ENCODE measurements at regions not wholly inside any gene's neighbourhood (a gene's known extent, or its start where the extent isn't known, plus 50 kb on each side); places are given as distances from the start of the nearest gene placed in this dataset.

DNA sequence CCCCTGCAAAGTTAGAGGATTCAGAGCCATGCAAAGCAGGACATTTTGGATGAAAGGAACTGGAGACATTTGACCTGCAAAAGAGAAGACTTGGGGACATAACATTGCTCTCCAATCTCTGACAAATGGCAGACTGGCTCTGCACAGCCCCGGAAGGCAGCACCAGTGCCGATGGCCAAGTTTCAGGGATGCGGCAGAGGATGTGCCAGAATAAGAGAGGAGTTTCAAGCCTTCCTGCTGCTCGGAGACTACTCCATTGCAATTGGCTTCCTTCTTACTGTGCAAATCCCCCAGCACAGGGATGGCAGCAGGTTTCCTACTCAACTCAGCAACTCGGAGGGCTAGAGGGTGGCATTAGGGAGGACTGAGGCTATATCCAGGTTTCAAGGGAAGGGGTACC lies 268.8 kb upstream of the ZMIZ1 start:
- ChIA-PET POLR2A (no interaction called here), CTCF (no interaction called here)
- TF ChIP-seq, protein P1, sequence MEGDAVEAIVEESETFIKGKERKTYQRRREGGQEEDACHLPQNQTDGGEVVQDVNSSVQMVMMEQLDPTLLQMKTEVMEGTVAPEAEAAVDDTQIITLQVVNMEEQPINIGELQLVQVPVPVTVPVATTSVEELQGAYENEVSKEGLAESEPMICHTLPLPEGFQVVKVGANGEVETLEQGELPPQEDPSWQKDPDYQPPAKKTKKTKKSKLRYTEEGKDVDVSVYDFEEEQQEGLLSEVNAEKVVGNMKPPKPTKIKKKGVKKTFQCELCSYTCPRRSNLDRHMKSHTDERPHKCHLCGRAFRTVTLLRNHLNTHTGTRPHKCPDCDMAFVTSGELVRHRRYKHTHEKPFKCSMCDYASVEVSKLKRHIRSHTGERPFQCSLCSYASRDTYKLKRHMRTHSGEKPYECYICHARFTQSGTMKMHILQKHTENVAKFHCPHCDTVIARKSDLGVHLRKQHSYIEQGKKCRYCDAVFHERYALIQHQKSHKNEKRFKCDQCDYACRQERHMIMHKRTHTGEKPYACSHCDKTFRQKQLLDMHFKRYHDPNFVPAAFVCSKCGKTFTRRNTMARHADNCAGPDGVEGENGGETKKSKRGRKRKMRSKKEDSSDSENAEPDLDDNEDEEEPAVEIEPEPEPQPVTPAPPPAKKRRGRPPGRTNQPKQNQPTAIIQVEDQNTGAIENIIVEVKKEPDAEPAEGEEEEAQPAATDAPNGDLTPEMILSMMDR (IDR thresholded peaks at IDR 0.05; ENCODE audit: control extremely low read depth, extremely low read depth, low read depth, missing control alignments): no peak
- no peak for DNase-seq (ENCODE audit: extremely low spot score)

DNA sequence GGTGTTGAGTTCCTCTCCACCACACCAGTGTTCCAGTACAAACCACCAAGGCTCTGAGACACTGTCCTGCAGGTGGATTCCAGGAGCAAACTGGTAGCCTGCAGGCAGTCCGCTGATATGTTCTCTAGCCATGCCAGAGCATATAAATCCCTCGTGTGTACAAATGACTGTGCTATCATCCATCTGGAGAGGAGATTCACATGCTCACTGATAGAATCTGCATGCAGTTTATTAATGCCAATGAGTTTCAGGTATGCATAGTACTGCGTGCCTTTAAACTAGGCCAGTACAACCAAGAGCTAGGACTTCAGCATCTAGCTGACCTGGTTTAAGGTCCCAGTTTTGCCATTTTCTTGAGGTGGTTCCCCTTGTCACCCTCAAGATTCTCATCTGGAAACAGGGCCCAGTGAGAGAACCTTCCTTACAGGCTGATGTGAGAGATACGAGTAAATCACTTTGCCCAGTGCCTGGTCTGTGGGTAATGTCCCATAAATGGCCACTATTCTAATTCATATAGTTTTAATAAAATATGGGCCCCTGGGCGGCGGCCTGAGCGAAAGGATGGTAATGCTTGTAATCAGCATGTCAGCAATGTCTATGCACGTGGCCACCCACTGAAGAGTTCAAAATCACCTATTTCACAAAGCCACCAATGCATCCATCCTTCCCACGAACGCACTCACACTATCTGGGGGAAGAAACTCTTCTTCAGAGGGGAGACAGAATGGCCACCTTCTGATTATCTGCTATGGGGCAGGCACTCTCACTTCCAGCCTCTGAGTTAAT lies 268.0 kb upstream of the ZMIZ1 start:
- CTCF ChIA-PET: no interaction called here
- DNase-seq (ENCODE audit: extremely low spot score): no peak
- TF ChIP-seq, protein P1 (IDR thresholded peaks at IDR 0.05; ENCODE audit: control extremely low read depth, extremely low read depth, low read depth, missing control alignments): no peak
- POLR2A ChIA-PET: no interaction called here

GRCh38 chr10:78802431-78802830 lies 266.3 kb upstream of the ZMIZ1 start:
- no peak for DNase-seq (ENCODE audit: extremely low spot score)
- TF ChIP-seq, protein P1 (IDR thresholded peaks at IDR 0.05; ENCODE audit: control extremely low read depth, extremely low read depth, low read depth, missing control alignments): no peak
- ChIA-PET CTCF (no interaction called here), POLR2A (no interaction called here)

- TF ChIP-seq, protein P1 (IDR thresholded peaks at IDR 0.05; ENCODE audit: control extremely low read depth, extremely low read depth, low read depth, missing control alignments): no peak
- ChIA-PET POLR2A (no interaction called here), CTCF (no interaction called here)
- DNase-seq (ENCODE audit: extremely low spot score): no peak
Observed at GRCh38 chr10:78802866-78803265, 265.9 kb upstream of the ZMIZ1 start.

- DNase-seq (ENCODE audit: extremely low spot score): no peak
- POLR2A ChIA-PET: no interaction called here
Observed at GRCh38 chr10:78803710-78804109, 265.1 kb upstream of the ZMIZ1 start.

GRCh38 chr10:78804411-78805032 lies 264.2 kb upstream of the ZMIZ1 start:
- TF ChIP-seq, protein P1 (IDR thresholded peaks at IDR 0.05; ENCODE audit: control extremely low read depth, extremely low read depth, low read depth, missing control alignments): no peak
- DNase-seq (ENCODE audit: extremely low spot score): no peak
- ChIA-PET POLR2A (no interaction called here), CTCF (no interaction called here)

More at GRCh38 chr10:78803710-78804109, 265.1 kb upstream of the ZMIZ1 start:
- TF ChIP-seq, protein P1 (IDR thresholded peaks at IDR 0.05; ENCODE audit: control extremely low read depth, extremely low read depth, low read depth, missing control alignments): no peak
- CTCF ChIA-PET: no interaction called here

Data from GM10248 (cell line).